ENCODE measurements at regions not wholly inside any gene's neighbourhood (a gene's known extent, or its start where the extent isn't known, plus 50 kb on each side); places are given as distances from the start of the nearest gene placed in this dataset.

GRCh38 chr3:22734756-22735155 lies 468.4 kb upstream of the UBE2E2 start:
- no peak overlapping the region for H3K4ac ChIP-seq (ENCODE audit: low read depth, low read length)
- H2BK20ac ChIP-seq (ENCODE audit: low read depth, low read length, poor library complexity, severe bottlenecking), result no peak overlapping the region
- H3T11ph ChIP-seq (ENCODE audit: low read length), result no peak overlapping the region
- H4K20me1 ChIP-seq (ENCODE audit: control insufficient read depth, insufficient read depth, insufficient read length), result no peaks in the 10 kb centered on the region
- no peaks in the 10 kb centered on the region for H3K4me1 Mint-ChIP-seq
- no peak overlapping the region for H2BK5ac ChIP-seq (ENCODE audit: insufficient read length, low read length)
- no peak overlapping the region for H2BK15ac ChIP-seq (ENCODE audit: low read depth, low read length)
- H2AFZ ChIP-seq (ENCODE audit: low read length), result no peak overlapping the region
- no peaks in the 10 kb centered on the region for H3K27me3 ChIP-seq (ENCODE audit: insufficient read depth, low read length)
- no peak overlapping the region for H4K5ac ChIP-seq (ENCODE audit: insufficient read length, low read depth, low read length)
- no peak overlapping the region for H4K8ac ChIP-seq (replicated peaks; ENCODE audit: insufficient read length, low read depth, low read length)
- no peaks in the 10 kb centered on the region for H3K79me1 ChIP-seq (ENCODE audit: insufficient read depth, low read depth, low read length, poor library complexity, severe bottlenecking)
- WGBS (ENCODE audit: extremely low coverage, insufficient read length, low lambda C conversion rate), result no CpG with 5 or more reads among the region's 2 CpGs
- no peaks in the 10 kb centered on the region for H3K4me1 ChIP-seq (ENCODE audit: insufficient read depth, low read length)
- H2BK120ac ChIP-seq (ENCODE audit: low read depth, low read length, poor library complexity, severe bottlenecking), result no peak overlapping the region
- H3K23ac ChIP-seq (ENCODE audit: insufficient read length, low read depth, low read length), result no peak overlapping the region
- no peak overlapping the region for H3K9ac ChIP-seq (ENCODE audit: extremely low read depth, insufficient read length, low read length)
- H3K9me3 Mint-ChIP-seq, result peaks cover 0 to 2% of the 10 kb centered on the region in 2 experiments; a peak in 3 of 5 replicates
- H3K23me2 ChIP-seq (ENCODE audit: insufficient read length, low read depth, low read length, poor library complexity, severe bottlenecking), result no peaks in the 10 kb centered on the region
- H3K27ac ChIP-seq (ENCODE audit: insufficient read length, low read depth, low read length), result no peak overlapping the region
- H3K4me2 ChIP-seq (ENCODE audit: insufficient read depth, insufficient read length, low read length), result no peak overlapping the region
- no peak overlapping the region for H4K91ac ChIP-seq (ENCODE audit: insufficient read length, low read depth, low read length)
- no peaks in the 10 kb centered on the region for H3K27me3 Mint-ChIP-seq (ENCODE audit: low read depth)
- H3K79me2 ChIP-seq (ENCODE audit: insufficient read depth, low read length), result no peaks in the 10 kb centered on the region
- H3K56ac ChIP-seq (ENCODE audit: insufficient read length, low read depth, low read length), result no peak overlapping the region
- no peaks in the 10 kb centered on the region for H3K9me3 ChIP-seq (ENCODE audit: control insufficient read depth, low read depth, low read length)
- no peak overlapping the region for H2BK12ac ChIP-seq (ENCODE audit: insufficient read length, low read depth, low read length)
- no peaks in the 10 kb centered on the region; a peak in 1 of 7 replicates for H3K36me3 Mint-ChIP-seq (ENCODE audit: insufficient read depth in 1 of 3, low read depth in 3 of 3)
- TF ChIP-seq CTCF (conservative IDR thresholded peaks at IDR 0.05), result no peak
- H3K18ac ChIP-seq (ENCODE audit: insufficient read length, low read depth, low read length), result no peak overlapping the region
- H2AK5ac ChIP-seq (ENCODE audit: insufficient read length, low read length), result no peak overlapping the region
- no peak overlapping the region; a peak in 1 of 7 replicates for H3K27ac Mint-ChIP-seq
- no peak overlapping the region for H3K4me3 Mint-ChIP-seq
- H3K14ac ChIP-seq (ENCODE audit: insufficient read depth, low read length), result no peak overlapping the region
- DNase-seq, result no peak
